ENCODE measurements at regions not wholly inside any gene's neighbourhood (a gene's known extent, or its start where the extent isn't known, plus 50 kb on each side); places are given as distances from the start of the nearest gene placed in this dataset.

- Histone ChIP-seq H3K27ac (ENCODE audit: low read depth, low read length, poor library complexity, severe bottlenecking) (no peak overlapping the region), H3K27me3 (ENCODE audit: insufficient read depth, low read length) (no peaks in the 10 kb centered on the region)
Measured at GRCh38 chr2:221022554-221022953, 549.5 kb downstream of the EPHA4 start.

GRCh38 chr2:221025398-221025797 is 546.7 kb downstream of the EPHA4 start:
- Histone ChIP-seq H3K4me2 (ENCODE audit: low read length) (no peak overlapping the region), H3K27ac (ENCODE audit: low read depth, low read length, poor library complexity, severe bottlenecking) (no peak overlapping the region), H2AFZ (ENCODE audit: low read length) (no peak overlapping the region), H3K27me3 (ENCODE audit: insufficient read depth, low read length) (no peaks in the 10 kb centered on the region), H4K20me1 (ENCODE audit: insufficient read depth, low read length) (no peaks in the 10 kb centered on the region), H3K9me2 (ENCODE audit: low read depth, low read length) (no peaks in the 10 kb centered on the region), H3K9ac (ENCODE audit: low read length) (no peak overlapping the region), H3K4me3 (ENCODE audit: low read depth, low read length, poor library complexity, severe bottlenecking) (no peak overlapping the region), H3K79me2 (ENCODE audit: insufficient read depth, low read length) (no peaks in the 10 kb centered on the region), H3F3A (ENCODE audit: insufficient read depth, low read length) (no peaks in the 10 kb centered on the region), H3K36me3 (ENCODE audit: insufficient read depth, low read length) (no peaks in the 10 kb centered on the region), H3K4me1 (ENCODE audit: insufficient read depth, low read length, severe bottlenecking) (no peaks in the 10 kb centered on the region), H3K9me3 (ENCODE audit: low read length) (no peaks in the 10 kb centered on the region)
- TF ChIP-seq EZH2 (IDR thresholded peaks at IDR 0.05; ENCODE audit: borderline replicate concordance, low read length) (no peak), CTCF (IDR thresholded peaks at IDR 0.05; ENCODE audit: low read length) (no peak)

More at GRCh38 chr2:221022554-221022953, 549.5 kb downstream of the EPHA4 start:
- H3K9me2 ChIP-seq (ENCODE audit: low read depth, low read length) = no peaks in the 10 kb centered on the region
- H3K4me3 ChIP-seq (ENCODE audit: low read depth, low read length, poor library complexity, severe bottlenecking) = no peak overlapping the region
- H4K20me1 ChIP-seq (ENCODE audit: insufficient read depth, low read length) = no peaks in the 10 kb centered on the region
- H3K4me1 ChIP-seq (ENCODE audit: insufficient read depth, low read length, severe bottlenecking) = no peaks in the 10 kb centered on the region
- no peak overlapping the region for H3K9ac ChIP-seq (ENCODE audit: low read length)
- H3K9me3 ChIP-seq (ENCODE audit: low read length) = no peaks in the 10 kb centered on the region
- no peaks in the 10 kb centered on the region for H3K36me3 ChIP-seq (ENCODE audit: insufficient read depth, low read length)
- no peak overlapping the region for H2AFZ ChIP-seq (ENCODE audit: low read length)
- no peak overlapping the region for H3K4me2 ChIP-seq (ENCODE audit: low read length)
- no peaks in the 10 kb centered on the region for H3K79me2 ChIP-seq (ENCODE audit: insufficient read depth, low read length)
- no peaks in the 10 kb centered on the region for H3F3A ChIP-seq (ENCODE audit: insufficient read depth, low read length)
- no peak for TF ChIP-seq CTCF (IDR thresholded peaks at IDR 0.05; ENCODE audit: low read length)
- TF ChIP-seq EZH2 (IDR thresholded peaks at IDR 0.05; ENCODE audit: borderline replicate concordance, low read length) = no peak

- Histone ChIP-seq H3K9ac (ENCODE audit: low read length) (no peak overlapping the region), H3K9me3 (ENCODE audit: low read length) (no peaks in the 10 kb centered on the region), H4K20me1 (ENCODE audit: insufficient read depth, low read length) (no peaks in the 10 kb centered on the region), H3K36me3 (ENCODE audit: insufficient read depth, low read length) (no peaks in the 10 kb centered on the region), H2AFZ (ENCODE audit: low read length) (no peak overlapping the region), H3K79me2 (ENCODE audit: insufficient read depth, low read length) (no peaks in the 10 kb centered on the region), H3F3A (ENCODE audit: insufficient read depth, low read length) (no peaks in the 10 kb centered on the region), H3K27me3 (ENCODE audit: insufficient read depth, low read length) (no peaks in the 10 kb centered on the region), H3K9me2 (ENCODE audit: low read depth, low read length) (no peaks in the 10 kb centered on the region), H3K4me3 (ENCODE audit: low read depth, low read length, poor library complexity, severe bottlenecking) (no peak overlapping the region), H3K27ac (ENCODE audit: low read depth, low read length, poor library complexity, severe bottlenecking) (no peak overlapping the region), H3K4me2 (ENCODE audit: low read length) (no peak overlapping the region), H3K4me1 (ENCODE audit: insufficient read depth, low read length, severe bottlenecking) (no peaks in the 10 kb centered on the region)
- TF ChIP-seq CTCF (IDR thresholded peaks at IDR 0.05; ENCODE audit: low read length) (no peak), EZH2 (IDR thresholded peaks at IDR 0.05; ENCODE audit: borderline replicate concordance, low read length) (no peak)
Measured at GRCh38 chr2:221034026-221034701, 537.9 kb downstream of the EPHA4 start.

All from OCI-LY1 (cell line).